ENCODE measurements at regions not wholly inside any gene's neighbourhood (a gene's known extent, or its start where the extent isn't known, plus 50 kb on each side); places are given as distances from the start of the nearest gene placed in this dataset.

GRCh38 chr2:8622199-8622911 is 59.5 kb upstream of the ID2 start:
- DNase-seq (ENCODE audit: low spot score): no peak

GRCh38 chr2:8622924-8623465 is 58.9 kb upstream of the ID2 start:
- no peak for DNase-seq (ENCODE audit: low spot score)

- no peak for DNase-seq (ENCODE audit: low spot score)
Measured at GRCh38 chr2:8623576-8623957, 58.3 kb upstream of the ID2 start.

- no peak for DNase-seq (ENCODE audit: low spot score)
Measured at GRCh38 chr2:8623958-8624591, 57.8 kb upstream of the ID2 start.

- no peak for DNase-seq (ENCODE audit: low spot score)
Measured at GRCh38 chr2:8624855-8625398, 56.9 kb upstream of the ID2 start.

GRCh38 chr2:8625399-8626300 is 56.2 kb upstream of the ID2 start:
- no peak for DNase-seq (ENCODE audit: low spot score)

- DNase-seq (ENCODE audit: low spot score): no peak
Measured at GRCh38 chr2:8626572-8626971, 55.3 kb upstream of the ID2 start.

- DNase-seq (ENCODE audit: low spot score): no peak
Measured at GRCh38 chr2:8627019-8627691, 54.7 kb upstream of the ID2 start.

- no peak for DNase-seq (ENCODE audit: low spot score)
Measured at GRCh38 chr2:8627692-8628085, 54.2 kb upstream of the ID2 start.

GRCh38 chr2:8628179-8628865 is 53.5 kb upstream of the ID2 start:
- no peak for DNase-seq (ENCODE audit: low spot score)

GRCh38 chr2:8628866-8629209 is 53.0 kb upstream of the ID2 start:
- no peak for DNase-seq (ENCODE audit: low spot score)

GRCh38 chr2:8629402-8629801 is 52.5 kb upstream of the ID2 start:
- no peak for DNase-seq (ENCODE audit: low spot score)

GRCh38 chr2:8630676-8631464 is 51.0 kb upstream of the ID2 start:
- no peak for DNase-seq (ENCODE audit: low spot score)

GRCh38 chr2:8631465-8632005 is 50.3 kb upstream of the ID2 start:
- no peak for DNase-seq (ENCODE audit: low spot score)

Data from D341Med (cell line).